ENCODE measurements at regions not wholly inside any gene's neighbourhood (a gene's known extent, or its start where the extent isn't known, plus 50 kb on each side); places are given as distances from the start of the nearest gene placed in this dataset.

DNA sequence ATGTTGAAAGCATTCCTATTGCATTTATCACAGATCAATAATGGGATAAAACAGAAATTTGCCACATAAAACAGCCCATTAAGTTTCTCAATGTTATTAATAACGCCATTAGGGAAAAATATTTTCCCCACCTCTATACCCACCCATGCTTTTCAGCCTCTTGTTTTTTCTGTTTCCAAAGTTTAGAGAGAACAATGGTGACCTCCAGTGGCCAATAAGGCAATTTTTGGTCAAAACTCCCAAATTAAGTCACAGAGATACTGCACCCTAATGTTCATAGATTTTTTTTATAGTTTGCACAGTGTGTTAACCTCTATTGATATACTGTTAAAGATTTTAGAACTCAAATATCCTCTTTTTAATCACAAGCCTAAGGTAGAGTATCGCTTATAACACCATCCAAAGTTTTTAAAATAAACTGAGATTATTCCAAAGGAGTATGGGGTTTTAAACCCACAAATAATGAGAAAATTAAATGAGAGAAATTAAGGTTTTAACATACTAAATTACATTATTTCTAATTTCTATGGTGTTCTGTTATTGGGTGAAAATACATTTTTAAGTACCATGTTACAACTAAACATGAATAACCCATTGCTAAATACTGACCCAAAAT is 184.7 kb upstream of the DCN start:
- no peak overlapping the region for H3K4me3 ChIP-seq (replicated peaks; ENCODE audit: low read depth, low read length)
- DNase-seq (ENCODE audit: extremely low read depth, low read depth) = no peak
- TF ChIP-seq, protein P1, sequence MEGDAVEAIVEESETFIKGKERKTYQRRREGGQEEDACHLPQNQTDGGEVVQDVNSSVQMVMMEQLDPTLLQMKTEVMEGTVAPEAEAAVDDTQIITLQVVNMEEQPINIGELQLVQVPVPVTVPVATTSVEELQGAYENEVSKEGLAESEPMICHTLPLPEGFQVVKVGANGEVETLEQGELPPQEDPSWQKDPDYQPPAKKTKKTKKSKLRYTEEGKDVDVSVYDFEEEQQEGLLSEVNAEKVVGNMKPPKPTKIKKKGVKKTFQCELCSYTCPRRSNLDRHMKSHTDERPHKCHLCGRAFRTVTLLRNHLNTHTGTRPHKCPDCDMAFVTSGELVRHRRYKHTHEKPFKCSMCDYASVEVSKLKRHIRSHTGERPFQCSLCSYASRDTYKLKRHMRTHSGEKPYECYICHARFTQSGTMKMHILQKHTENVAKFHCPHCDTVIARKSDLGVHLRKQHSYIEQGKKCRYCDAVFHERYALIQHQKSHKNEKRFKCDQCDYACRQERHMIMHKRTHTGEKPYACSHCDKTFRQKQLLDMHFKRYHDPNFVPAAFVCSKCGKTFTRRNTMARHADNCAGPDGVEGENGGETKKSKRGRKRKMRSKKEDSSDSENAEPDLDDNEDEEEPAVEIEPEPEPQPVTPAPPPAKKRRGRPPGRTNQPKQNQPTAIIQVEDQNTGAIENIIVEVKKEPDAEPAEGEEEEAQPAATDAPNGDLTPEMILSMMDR (IDR thresholded peaks at IDR 0.05; ENCODE audit: low read depth, low read length, missing control alignments) = peak; percentile 43

- H3K4me3 ChIP-seq (replicated peaks; ENCODE audit: low read depth, low read length) = no peak overlapping the region
- TF ChIP-seq, protein P1 (IDR thresholded peaks at IDR 0.05; ENCODE audit: low read depth, low read length, missing control alignments) = no peak
- no peak for DNase-seq (ENCODE audit: extremely low read depth, low read depth)
Observed at GRCh38 chr12:91364471-91365184, 182.0 kb upstream of the DCN start.

DNA sequence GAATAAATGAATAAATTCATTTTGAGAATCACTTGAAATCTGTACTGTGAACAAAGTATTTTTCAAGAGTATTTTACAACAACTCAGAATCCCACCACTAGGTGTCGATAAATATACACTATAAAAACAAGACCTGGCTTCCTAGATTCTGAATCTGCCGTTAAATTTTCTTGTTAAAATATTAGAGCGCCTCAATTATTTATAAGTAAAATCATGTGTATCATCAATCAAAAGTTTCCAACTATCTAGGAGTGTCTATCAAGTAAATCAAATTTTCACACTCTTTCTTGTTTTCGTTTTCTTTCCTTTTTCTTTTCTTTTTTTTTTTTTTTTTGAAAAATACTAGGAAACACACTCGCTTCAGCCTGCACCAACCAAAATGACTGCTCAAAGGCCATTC is 179.2 kb upstream of the DCN start:
- DNase-seq (ENCODE audit: extremely low read depth, low read depth) = no peak
- TF ChIP-seq, protein P1 (IDR thresholded peaks at IDR 0.05; ENCODE audit: low read depth, low read length, missing control alignments) = peak; percentile 20
- H3K4me3 ChIP-seq (replicated peaks; ENCODE audit: low read depth, low read length) = no peak overlapping the region

DNA sequence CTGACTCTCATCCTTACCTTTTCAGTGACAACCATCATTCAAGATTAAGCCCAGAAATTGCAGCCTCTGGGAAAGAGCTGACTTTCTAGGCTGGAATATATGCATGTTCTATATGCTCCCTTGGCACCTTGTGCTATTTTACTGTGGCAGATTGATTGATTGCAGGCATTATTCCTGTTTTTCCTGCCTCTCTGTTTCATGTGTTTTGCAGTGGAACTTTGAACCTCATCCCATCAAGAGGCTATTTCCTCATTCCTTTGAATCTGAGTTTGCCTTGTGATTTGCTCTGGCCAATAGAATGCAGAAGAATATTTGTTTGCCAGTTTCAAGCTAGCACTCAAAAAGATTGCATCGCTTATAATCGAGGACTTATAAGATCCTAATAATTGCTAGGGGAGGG is 174.8 kb upstream of the DCN start:
- H3K4me3 ChIP-seq (replicated peaks; ENCODE audit: low read depth, low read length) = no peak overlapping the region
- DNase-seq (ENCODE audit: extremely low read depth, low read depth) = no peak
- TF ChIP-seq, protein P1 (IDR thresholded peaks at IDR 0.05; ENCODE audit: low read depth, low read length, missing control alignments) = no peak

- TF ChIP-seq, protein P1 (IDR thresholded peaks at IDR 0.05; ENCODE audit: low read depth, low read length, missing control alignments) = no peak
- DNase-seq (ENCODE audit: extremely low read depth, low read depth) = no peak
- H3K4me3 ChIP-seq (replicated peaks; ENCODE audit: low read depth, low read length) = no peak overlapping the region
Observed at GRCh38 chr12:91356405-91356804, 173.8 kb upstream of the DCN start.

GRCh38 chr12:91355150-91356006 is 172.8 kb upstream of the DCN start:
- H3K4me3 ChIP-seq (replicated peaks; ENCODE audit: low read depth, low read length) = no peak overlapping the region
- peak; percentile 71 for DNase-seq (ENCODE audit: extremely low read depth, low read depth)
- TF ChIP-seq, protein P1 (IDR thresholded peaks at IDR 0.05; ENCODE audit: low read depth, low read length, missing control alignments) = peak; percentile 91

All from HFF-Myc (cell line).